HG03469 (cell line): ENCODE measurements at regions not wholly inside any gene's neighbourhood (a gene's known extent, or its start where the extent isn't known, plus 50 kb on each side); places are given as distances from the start of the nearest gene placed in this dataset.

Experiments used
- ATAC-seq: cut with Tn5 transposase; IDR thresholded peaks from one replicate; pipeline ENCODE4 v1.9.1; 2021; ENCODE audit warnings: mild to moderate bottlenecking, moderate library complexity, moderate number of reproducible peaks; ENCODE audit not compliant: unreplicated experiment

DNA sequence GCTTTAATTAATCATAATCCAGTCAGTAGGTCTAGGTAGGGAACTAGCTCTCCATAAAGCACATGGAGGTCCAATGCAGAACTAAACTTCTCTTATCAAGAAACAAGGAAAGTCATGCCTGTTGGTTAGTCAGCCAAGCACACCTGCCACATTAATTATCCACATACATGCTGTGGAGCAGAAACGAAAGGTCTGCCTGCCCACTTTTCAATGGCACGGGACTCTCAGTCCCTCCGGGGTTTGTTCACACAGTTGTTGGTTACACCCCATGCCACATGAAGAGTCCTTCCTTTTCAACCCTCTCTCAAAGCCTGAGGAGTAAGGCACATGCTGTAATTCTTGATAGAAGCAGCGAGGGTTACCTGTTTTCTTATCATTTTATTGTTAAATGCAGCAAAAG is 1096.4 kb upstream of the MAP3K7 start:
- no peak for ATAC-seq

DNA sequence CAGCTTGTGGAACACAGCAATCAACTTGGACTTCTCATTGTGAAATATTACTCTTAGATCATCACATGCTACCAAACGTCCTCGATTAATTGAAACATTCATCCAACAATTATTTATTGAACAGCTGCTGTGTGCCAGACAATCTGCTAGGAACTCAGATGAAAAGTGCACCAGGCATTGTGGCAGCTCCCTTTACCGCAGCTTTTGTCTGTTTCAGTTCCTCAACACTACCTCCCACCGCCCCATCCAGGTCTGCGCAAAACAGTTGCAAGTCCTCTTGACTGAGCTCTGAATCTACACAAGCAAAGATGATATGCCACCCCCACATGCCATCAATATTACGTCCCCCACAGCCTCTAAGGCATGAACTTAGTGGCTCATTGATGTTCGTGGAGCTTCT is 1094.4 kb upstream of the MAP3K7 start:
- ATAC-seq, result no peak

DNA sequence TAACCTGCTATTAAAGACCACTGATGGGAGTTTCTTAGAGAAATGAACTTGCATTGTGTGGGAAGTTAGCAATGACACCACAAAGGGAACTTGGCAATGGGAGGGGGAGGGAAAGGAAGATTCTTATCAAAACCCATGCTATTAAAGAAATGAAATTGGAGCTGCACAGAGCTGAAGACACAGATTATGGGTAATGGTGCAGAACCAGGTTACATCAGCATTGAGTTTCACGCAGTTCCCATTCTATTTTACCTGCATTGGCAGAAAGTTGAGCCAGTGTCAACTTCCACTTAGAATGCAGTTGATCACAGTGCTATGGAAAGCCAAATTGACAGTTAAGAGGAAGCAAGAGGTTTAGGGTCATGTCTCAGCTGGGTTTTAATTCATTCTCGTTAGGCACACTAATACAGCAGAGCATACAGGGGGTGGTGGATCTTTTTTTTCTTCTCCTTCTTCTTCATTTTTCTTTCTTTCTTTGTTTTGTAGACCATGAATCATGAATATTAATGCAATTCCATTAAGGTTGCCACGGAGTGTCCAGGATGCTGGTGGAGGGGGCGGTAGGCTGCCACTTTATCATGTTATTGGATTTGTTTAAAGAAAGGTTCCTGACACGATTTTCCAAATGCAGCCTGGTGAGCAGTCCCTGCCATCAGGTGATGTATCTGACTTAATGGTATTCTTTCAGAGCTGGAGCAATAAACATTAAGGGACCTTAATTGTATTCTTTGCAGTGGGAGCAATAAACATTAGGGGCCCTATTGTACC is 1092.0 kb upstream of the MAP3K7 start:
- ATAC-seq, result no peak

DNA sequence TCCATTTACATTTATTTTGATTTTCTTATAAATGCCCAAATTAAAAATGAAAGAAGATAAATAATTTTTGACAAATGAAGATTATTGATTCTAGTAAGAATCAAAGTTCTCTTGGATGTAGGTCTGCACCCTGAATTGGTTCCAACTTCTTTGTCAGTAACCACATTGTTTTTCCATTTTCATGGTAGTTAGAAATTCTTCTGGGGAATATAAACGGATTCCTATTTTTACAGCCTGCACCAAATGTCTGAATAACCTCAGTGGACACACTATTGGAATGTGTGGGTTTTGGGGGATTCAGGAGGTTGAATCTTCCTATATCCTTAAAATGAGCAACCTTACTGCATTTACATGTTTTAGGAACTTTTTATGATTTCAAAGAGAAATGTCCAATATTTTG is 1085.3 kb upstream of the MAP3K7 start:
- ATAC-seq, result no peak

DNA sequence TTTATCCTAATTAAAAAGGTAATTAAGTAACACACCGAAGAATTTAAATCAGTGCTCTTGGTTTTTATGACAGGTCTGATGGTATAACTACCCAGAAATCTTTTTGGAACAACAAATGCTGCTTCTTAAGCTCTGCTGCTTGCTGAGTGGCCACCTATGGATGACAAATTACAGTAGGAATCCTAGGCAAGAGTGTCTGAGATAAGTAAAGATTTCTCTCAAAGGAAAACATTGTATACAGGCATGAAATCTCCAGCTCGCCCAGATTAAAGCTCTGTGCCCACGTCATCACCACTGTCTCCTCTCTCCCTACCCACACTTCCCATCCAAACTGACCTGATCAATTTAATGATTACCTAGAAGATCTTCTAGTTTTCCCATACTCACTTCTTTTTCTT is 1083.0 kb upstream of the MAP3K7 start:
- ATAC-seq, result no peak

DNA sequence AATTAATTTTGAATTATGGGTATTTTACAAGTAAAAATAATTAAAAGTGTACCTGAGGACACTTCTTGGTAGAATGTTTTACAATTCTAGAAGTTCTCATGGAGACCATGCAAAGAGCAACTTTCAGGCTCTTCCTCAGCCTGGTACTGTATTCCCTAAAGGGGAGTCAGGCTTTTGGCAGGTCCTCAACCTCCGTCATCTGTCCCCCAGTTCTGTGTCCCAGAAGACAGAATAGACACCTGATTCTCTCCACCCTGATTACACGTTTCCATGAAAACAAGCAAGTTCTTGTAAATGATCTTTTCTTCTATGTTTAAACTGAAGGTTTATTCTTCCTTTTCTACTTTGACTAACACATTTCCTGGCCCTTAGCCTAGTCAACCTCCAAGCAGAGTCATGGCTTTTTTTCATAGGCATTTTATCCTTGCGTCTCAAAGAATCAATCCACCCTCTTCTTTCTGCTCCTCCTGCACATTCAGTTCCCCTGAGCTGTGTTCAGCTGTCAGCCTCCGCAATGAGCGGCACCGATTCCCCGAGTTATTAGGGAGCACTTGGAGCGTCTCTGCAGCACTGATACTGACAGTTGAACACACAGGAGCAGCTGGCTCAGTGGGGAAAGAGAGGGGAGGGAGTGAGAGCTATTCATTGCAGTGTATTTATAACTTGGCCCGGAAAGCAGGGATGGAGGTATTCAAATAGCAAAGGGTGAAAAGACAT is 1082.4 kb upstream of the MAP3K7 start:
- ATAC-seq, result no peak

DNA sequence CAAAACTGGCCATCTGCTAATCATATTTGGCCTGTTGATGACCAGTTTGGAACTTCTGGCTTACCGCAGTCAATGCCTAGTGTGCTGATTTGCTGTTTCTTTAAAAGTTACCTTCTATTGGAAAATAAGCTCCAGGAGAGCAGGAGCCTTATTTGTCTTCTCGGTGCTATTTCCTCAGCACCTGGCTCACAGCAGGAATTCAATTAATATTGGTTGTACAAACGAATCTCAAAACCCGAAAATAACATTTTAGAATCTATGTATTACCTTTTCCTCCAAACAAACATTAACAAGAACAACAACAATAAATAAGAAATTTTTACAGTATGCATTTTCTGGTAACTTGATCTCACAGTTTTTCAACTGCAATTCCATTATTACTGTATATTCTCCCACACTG is 1080.7 kb upstream of the MAP3K7 start:
- ATAC-seq, result no peak

DNA sequence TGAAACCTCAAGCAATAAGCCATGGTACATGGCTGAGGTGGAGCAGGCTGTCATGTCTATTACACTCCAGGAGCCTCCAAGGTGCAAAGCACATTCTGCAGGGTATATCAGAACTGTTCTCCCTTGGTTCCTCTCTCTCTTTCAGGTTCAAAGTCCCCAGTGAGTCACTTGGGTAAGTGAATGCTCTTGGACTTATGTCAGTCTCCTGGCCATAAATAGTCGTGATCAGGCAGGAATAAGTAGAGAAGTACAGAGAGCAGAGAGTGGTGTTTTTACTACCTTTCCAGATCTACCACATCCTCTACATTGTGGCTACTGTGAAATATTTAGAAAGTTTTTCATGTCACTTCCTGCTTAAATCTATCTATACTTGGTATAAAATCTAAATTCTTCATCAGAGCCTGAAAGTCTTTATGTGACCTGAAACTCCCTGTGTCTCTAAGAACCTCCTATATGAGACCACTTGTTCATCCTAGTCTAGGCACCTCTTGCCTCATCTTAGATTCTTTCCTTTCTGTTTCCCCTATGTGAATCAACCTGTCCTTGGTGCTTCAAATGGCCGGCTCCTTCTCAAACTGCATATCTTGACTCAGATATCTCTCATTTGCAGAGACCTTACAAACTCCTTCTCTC is 1077.6 kb upstream of the MAP3K7 start:
- ATAC-seq, result peak; percentile 63

DNA sequence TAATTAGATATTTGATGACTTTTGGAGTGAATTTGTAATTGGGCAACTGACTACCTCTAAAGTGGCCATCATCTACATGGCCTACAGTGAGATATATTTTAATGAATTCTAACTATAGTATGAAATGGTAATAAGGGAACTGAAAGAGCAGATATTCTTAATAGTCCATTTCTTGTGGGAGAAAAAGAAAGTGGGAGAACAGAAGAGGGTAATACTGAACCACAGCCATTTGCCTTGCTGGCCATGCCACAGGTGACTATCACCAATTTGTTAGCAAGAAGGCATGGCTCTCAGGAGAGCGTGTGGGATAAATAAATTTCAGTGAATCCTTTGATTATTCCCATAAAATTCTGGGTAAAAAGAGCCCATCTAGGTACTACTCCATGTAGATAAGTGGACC is 1074.0 kb upstream of the MAP3K7 start:
- no peak for ATAC-seq

DNA sequence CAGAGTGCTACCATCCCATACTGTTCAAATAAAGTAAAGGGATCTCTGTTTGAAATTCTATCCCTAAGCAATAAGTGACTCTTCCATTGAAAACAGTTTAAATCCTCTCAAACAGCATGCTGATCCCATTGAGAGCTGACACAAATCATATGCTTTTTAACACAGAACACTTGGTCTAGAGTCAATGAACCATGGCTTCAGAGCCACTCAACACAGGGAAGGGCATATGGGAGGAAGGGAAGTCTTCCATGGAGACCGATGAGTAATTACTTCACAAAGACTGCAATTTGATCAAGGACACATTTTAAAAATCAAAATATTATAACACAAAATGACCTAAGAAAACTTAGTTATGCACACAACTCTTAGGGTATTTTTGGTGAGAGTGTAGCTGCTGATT is 1073.0 kb upstream of the MAP3K7 start:
- ATAC-seq, result no peak

DNA sequence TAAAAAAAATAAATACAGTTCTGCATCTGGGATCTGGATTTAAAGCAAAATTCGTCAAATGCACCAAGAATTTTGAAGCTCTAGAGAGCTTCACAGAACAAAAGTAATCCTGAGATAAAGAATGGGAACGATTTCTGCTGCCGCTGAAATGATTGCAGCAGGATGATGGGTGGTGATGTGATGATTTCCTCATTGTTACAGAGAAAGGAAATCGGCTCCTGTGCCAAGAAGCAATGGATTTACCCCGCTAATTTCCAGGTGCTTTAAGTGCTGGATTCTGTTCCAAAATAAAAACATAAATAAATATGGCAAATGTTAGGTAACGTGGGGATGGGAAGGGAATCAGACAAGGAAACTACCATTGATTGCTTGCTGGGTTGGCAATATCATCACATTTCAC is 1067.9 kb upstream of the MAP3K7 start:
- ATAC-seq, result no peak

DNA sequence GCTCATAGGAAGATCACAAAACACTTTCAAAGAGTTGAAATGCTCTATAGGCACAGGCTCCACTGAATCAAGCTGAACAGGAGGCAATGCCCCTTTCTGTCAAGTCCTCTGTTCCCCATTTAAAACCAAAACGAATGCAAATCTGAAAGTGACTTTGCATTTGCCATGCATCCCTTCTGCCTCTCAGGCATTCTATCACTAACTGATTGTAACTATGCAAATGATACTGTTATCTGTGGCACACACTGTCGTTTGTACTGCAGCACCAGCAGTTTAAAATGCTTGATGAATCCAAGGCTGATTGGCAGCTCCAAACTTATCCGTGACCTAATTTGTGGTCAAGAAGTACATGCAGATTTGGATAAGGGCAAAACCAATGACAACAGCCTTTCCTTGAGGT is 1067.5 kb upstream of the MAP3K7 start:
- ATAC-seq, result no peak

DNA sequence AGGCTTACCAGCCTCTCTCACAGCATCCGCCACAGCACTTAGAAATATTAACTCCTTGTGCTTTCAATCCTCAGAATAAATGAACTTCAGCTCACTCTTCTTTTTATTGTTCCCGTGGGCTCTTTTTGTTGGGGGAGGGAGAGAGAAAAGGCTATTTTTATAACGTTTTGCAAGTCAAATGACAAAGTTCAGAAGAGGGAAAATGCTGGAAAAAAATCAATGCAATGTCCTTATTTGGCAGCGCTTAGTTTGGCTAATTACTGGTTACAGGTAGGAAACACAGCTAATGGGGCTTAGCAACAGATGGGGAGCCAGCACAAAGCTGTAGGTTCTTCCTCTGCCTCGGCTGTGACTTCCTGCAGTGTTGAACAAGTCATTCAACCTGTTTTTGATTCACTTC is 1067.0 kb upstream of the MAP3K7 start:
- no peak for ATAC-seq

DNA sequence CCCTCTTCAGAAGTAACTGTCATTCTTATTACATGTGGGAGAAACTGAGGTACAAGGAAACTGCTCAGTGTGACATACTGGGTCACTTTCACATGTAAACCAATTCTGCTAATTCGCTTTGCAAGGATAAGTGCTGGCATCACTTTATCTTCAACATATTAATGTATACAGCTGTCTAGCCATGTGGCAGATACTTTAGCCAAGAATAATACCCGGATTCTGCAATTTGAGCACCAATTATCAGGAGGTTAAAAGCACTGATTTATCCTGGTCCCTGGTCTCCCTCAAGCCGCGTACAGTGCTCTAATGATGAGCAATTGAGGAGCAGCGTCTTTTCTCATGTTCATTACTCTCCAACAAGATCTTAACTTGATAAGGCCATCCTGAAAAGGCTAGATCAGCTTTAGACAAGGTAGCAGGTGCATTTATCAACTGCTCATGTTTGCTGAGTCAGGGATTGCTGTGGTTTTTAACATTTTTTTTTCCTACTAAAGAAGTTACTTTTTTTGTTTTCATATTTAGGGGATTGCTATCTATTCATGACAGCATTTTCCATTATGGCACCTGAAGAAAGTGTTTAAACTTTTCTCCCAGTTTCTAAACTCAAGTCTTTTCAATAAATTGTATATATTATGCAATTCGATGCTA is 1066.3 kb upstream of the MAP3K7 start:
- ATAC-seq, result no peak

DNA sequence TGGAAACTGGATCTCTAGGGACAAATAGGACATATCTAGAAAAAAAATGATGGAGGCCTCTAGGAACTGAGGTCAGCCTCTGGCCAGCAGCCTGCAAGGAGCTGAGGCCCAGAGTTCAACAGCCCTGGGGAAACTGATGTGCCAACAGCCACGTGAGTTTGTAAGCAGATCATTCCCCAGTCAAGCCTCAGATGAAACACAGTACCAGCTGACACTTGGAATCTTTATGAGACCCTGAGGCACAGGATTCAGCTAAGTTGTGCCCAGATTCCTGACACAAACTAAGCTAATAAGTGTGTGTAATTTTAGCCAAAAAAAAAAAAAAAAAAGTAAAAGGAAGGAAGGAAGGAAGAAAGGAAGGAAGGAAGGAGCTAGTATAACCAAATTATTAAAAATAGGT is 1059.8 kb upstream of the MAP3K7 start:
- ATAC-seq, result no peak

DNA sequence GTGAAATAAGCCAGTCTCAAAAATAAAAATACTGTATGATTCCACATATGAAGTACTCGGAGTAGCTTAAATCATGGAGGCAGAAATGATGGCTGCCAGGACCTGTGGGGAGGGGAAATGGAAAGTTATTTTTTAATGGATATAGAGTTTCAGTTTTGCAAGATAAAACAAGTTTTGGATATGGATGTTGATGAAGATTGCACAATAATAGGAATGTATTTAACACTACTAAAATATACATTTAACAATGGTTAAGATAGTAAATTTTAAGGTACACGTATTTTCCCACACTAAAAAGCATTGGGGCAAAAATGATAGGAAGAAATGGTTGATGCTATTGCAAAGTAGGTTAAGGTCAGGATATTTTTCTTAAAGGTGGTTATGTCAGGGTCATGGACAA is 1058.9 kb upstream of the MAP3K7 start:
- no peak for ATAC-seq

DNA sequence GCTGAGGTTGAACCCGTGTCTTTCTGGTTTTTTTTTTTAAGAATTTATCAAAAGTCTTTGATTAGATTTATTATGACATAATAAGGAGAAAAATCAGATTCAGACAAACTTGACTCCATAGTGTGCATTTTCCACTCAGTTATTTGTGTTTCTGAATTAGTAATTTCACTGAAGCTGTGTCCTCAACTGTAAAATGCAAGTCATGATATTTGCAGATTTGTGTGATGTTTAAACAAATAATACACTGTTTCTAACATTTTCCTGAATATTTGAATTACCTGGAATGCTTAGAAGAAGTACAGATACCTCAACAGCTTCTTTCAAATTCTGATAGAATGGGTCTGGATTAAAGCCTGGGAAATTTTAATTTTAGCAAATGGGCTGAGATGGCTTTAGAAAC is 1050.3 kb upstream of the MAP3K7 start:
- ATAC-seq, result no peak

DNA sequence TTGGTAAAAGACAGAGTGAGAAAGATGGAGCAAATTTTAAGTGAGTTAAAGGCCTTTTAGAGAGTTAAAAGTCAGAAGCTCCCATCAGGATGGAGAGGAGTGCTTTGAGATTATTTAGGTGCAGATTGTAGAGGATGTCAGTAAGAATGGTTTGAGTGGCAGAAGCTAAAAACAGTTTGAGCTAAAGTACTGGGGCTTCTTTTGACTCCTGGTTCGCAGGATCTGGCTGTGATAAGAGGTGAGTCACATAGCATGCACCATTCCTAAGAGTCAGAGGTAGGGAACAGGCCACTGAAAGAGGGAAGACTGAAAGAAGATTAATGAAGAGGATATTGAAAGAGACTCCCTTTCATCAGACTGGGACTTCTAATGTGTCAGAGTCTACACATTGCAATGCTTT is 1047.9 kb upstream of the MAP3K7 start:
- ATAC-seq, result no peak

DNA sequence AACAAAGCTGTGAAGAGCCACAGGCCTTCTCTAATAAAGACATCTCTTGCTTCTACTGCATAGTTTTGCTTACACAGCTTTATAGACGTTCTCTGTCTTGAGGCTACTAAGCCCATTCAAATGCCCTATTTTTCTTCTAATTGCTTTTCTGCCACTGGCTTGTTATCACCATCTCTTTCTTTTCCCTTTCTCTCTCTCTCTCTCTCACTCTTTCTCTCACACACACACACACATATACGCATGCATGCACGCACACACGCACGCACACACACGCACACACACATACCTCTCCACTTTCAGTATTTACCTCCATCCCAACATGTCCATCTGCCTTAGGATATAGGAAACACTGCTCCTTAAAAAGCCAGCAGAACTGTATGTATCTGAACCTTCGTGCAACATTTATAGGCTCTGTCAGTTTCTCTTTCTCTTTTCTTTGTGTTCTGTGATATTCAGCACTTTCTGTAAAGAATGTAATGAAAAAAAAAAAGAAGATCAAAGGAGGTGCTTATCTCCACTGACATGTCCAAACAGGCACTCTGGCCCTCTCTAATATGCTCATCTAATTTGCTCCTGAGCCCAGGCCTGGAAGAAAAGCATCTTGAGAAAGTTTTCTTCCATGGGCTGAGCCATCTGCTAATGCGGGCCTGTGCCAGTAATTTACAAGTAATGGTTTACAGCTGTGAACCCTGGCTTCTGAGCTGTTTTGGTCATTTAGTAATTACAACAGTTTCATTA is 1046.7 kb upstream of the MAP3K7 start:
- ATAC-seq, result no peak

DNA sequence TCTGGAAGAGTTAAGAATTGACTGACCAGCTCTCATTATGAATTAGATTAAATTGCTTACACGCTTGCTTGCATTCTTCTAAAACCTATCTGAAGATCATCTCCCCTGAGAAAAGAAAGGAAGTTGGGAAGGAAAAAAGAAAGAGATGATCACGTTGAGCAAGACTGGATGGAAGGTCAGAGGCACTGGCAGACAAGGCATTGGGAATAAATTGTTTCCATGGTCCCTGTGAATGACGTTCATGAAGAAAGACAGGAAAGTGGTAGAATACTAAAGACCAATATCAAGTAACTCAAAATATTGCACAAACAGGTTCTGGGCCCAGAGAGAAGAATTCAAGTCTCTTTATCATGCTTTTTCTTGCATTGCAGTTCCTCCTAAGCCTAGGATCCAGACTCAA is 1045.4 kb upstream of the MAP3K7 start:
- no peak for ATAC-seq

DNA sequence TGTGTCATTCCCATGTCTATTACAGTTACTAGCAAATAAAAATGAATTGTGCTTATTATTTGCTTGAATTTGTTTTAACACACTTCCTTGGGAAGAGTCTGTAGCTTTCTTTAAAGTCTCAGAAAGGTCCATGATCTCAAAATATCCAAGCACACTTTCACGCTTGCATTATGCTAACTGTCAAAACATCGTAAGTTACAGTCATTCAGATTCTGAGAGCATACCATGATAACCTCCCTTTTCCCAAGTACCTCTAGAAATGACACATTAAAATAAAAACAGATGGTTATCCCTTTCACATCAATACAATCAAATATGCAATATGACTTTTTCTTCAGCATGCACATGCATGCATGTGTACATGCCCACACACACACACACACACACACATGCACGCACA is 1044.4 kb upstream of the MAP3K7 start:
- ATAC-seq, result no peak
